Osteoblast (primary cell): ENCODE measurements at regions not wholly inside any gene's neighbourhood (a gene's known extent, or its start where the extent isn't known, plus 50 kb on each side); places are given as distances from the start of the nearest gene placed in this dataset.

Experiments used
- DNase-seq: peaks from one replicate; pipeline ENCODE4 v3.0.0; 2011; ENCODE audit warnings: low spot score, mixed read lengths; ENCODE audit not compliant: insufficient read length; ENCODE audit errors: missing footprints
- H2AFZ ChIP-seq: 2 replicates; pipeline ENCODE4 v1.6.0; 2011; ENCODE audit warnings: mild to moderate bottlenecking, low read length
- H3K27ac ChIP-seq: 2 replicates; pipeline ENCODE4 v1.5.1; 2011; ENCODE audit warnings: mild to moderate bottlenecking, low read depth, low read length, moderate library complexity
- H3K27me3 ChIP-seq: 2 replicates; pipeline ENCODE4 v1.6.0; 2012; ENCODE audit warnings: mild to moderate bottlenecking, control low read depth, inconsistent platforms, low read length, moderate library complexity; ENCODE audit not compliant: insufficient read depth
- H3K36me3 ChIP-seq: 2 replicates; pipeline ENCODE4 v1.5.1; 2011; ENCODE audit warnings: mild to moderate bottlenecking, low read length, control low read depth, moderate library complexity; ENCODE audit not compliant: insufficient read depth
- H3K4me1 ChIP-seq: 2 replicates; pipeline ENCODE4 v1.5.1; 2011; ENCODE audit warnings: mild to moderate bottlenecking, low read length, control low read depth, moderate library complexity; ENCODE audit not compliant: insufficient read depth
- H3K4me2 ChIP-seq: 2 replicates; pipeline ENCODE4 v1.6.0; 2011; ENCODE audit warnings: mild to moderate bottlenecking, low read length; ENCODE audit not compliant: insufficient read depth
- H3K4me3 ChIP-seq: fragments of 200-600 bp; sonication (generic); 3 replicates; pipeline ENCODE4 v1.5.1; 2012; ENCODE audit warnings: mild to moderate bottlenecking, low read length, inconsistent platforms; ENCODE audit not compliant: insufficient read depth
- H3K79me2 ChIP-seq: 2 replicates; pipeline ENCODE4 v1.6.0; 2012; ENCODE audit warnings: mild to moderate bottlenecking, low read length, control low read depth, inconsistent platforms; ENCODE audit not compliant: insufficient read depth
- H3K9me3 ChIP-seq: 2 replicates; pipeline ENCODE4 v1.5.1; 2011; ENCODE audit warnings: low read depth, low read length, control low read depth
- H4K20me1 ChIP-seq: 2 replicates; pipeline ENCODE4 v1.6.0; 2012; ENCODE audit warnings: mild to moderate bottlenecking, low read length, control low read depth; ENCODE audit not compliant: insufficient read depth
- TF ChIP-seq, protein P1 (sequence below): IDR thresholded peaks from 2 replicates; pipeline ENCODE4 v1.5.1; 2011; ENCODE audit warnings: mild to moderate bottlenecking, low read depth, low read length, moderate library complexity; ENCODE audit errors: extremely low read depth

DNA sequence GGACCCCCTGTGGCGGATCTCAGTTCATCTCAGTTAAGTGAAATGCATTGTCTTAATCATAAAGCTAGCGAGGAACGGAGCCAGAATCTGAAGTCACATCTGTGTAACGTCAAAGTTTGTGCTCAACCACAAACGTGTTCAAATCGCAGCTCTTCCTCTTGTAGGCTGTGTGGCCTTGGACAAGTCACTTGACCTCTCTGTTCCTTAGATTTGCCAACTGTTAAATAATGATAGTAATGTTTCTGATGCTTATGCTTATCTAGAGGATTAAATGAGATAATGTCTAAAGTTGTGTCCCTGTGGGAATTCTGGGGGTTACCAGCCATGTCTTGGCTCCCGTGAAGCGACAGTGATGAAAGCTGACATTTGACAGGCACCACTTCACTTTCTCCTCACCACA is 69.2 kb upstream of the NEURL1B start:
- no peak overlapping the region for H2AFZ ChIP-seq
- no peaks in the 10 kb centered on the region for H3K36me3 ChIP-seq
- H4K20me1 ChIP-seq, result no peaks in the 10 kb centered on the region
- peaks cover 29% of the 10 kb centered on the region for H3K27me3 ChIP-seq
- no peak overlapping the region for H3K27ac ChIP-seq
- TF ChIP-seq, protein P1, sequence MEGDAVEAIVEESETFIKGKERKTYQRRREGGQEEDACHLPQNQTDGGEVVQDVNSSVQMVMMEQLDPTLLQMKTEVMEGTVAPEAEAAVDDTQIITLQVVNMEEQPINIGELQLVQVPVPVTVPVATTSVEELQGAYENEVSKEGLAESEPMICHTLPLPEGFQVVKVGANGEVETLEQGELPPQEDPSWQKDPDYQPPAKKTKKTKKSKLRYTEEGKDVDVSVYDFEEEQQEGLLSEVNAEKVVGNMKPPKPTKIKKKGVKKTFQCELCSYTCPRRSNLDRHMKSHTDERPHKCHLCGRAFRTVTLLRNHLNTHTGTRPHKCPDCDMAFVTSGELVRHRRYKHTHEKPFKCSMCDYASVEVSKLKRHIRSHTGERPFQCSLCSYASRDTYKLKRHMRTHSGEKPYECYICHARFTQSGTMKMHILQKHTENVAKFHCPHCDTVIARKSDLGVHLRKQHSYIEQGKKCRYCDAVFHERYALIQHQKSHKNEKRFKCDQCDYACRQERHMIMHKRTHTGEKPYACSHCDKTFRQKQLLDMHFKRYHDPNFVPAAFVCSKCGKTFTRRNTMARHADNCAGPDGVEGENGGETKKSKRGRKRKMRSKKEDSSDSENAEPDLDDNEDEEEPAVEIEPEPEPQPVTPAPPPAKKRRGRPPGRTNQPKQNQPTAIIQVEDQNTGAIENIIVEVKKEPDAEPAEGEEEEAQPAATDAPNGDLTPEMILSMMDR, result no peak
- no peaks in the 10 kb centered on the region for H3K4me1 ChIP-seq
- no peaks in the 10 kb centered on the region for H3K9me3 ChIP-seq
- no peak for DNase-seq
- H3K4me2 ChIP-seq, result no peak overlapping the region
- H3K4me3 ChIP-seq, result no peak overlapping the region
- H3K79me2 ChIP-seq, result no peaks in the 10 kb centered on the region

DNA sequence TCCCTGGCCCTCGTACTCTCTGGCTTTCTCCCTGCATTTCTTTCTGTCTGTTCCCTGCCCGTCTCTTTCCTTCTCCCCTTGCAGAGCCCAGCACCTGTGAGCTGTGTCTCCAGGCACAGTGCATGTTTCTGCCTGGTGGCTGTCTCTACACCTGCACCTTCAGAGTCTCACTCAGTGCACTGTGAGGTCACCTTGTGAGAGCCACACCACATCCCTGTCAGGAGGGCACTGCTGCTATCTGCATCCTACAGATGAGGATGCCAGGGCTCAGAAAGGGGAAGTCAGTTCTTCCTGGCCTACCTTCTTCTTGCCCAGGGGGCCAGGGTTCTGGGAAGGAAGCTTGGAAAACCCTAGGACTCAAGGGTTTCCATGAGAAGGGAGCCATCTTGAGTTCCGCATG is 69.7 kb upstream of the NEURL1B start:
- TF ChIP-seq, protein P1, result no peak
- no peaks in the 10 kb centered on the region for H3K4me1 ChIP-seq

GRCh38 chr5:172570594-172571334 is 70.3 kb upstream of the NEURL1B start:
- H3K27me3 ChIP-seq, result peaks cover 39% of the 10 kb centered on the region

More for the DNA sequence above, 69.7 kb upstream of the NEURL1B start:
- no peak for DNase-seq
- Histone ChIP-seq H2AFZ (no peak overlapping the region), H3K36me3 (no peaks in the 10 kb centered on the region), H3K27me3 (peaks cover 33% of the 10 kb centered on the region), H3K9me3 (no peaks in the 10 kb centered on the region), H3K79me2 (no peaks in the 10 kb centered on the region), H4K20me1 (no peaks in the 10 kb centered on the region), H3K4me2 (no peak overlapping the region), H3K27ac (no peak overlapping the region), H3K4me3 (no peak overlapping the region)

More at GRCh38 chr5:172570594-172571334, 70.3 kb upstream of the NEURL1B start:
- TF ChIP-seq, protein P1, result no peak
- Histone ChIP-seq H3K79me2 (no peaks in the 10 kb centered on the region), H4K20me1 (no peaks in the 10 kb centered on the region), H3K27ac (no peak overlapping the region), H3K4me2 (no peak overlapping the region), H3K4me1 (no peaks in the 10 kb centered on the region), H3K4me3 (no peak overlapping the region), H3K36me3 (no peaks in the 10 kb centered on the region), H3K9me3 (no peaks in the 10 kb centered on the region), H2AFZ (no peak overlapping the region)
- DNase-seq, result no peak
